ES-I3 (cell line): ENCODE measurements at regions not wholly inside any gene's neighbourhood (a gene's known extent, or its start where the extent isn't known, plus 50 kb on each side); places are given as distances from the start of the nearest gene placed in this dataset.
"Not testable (repeated sequence)": the region's sequence is repeated elsewhere in the genome, so short reads cannot be mapped to it uniquely, and the experiment has no call there.

Experiments
- H3K36me3 ChIP-seq: 2 replicates; pipeline ENCODE4 v1.6.1; 2013; ENCODE audit warnings: mild to moderate bottlenecking, low read length, control low read depth, moderate library complexity; ENCODE audit not compliant: insufficient read depth
- H3K4me1 ChIP-seq: 2 replicates; pipeline ENCODE4 v1.6.1; 2013; ENCODE audit warnings: mild to moderate bottlenecking, control low read depth, low read length; ENCODE audit not compliant: insufficient read depth
- H3K9ac ChIP-seq: 2 replicates; pipeline ENCODE4 v1.6.1; 2013; ENCODE audit warnings: low read depth, mild to moderate bottlenecking, low read length, moderate library complexity
- H3K9me3 ChIP-seq: 2 replicates; pipeline ENCODE4 v1.6.1; 2013; ENCODE audit warnings: mild to moderate bottlenecking, low read length, moderate library complexity; ENCODE audit not compliant: control insufficient read depth, insufficient read depth

DNA sequence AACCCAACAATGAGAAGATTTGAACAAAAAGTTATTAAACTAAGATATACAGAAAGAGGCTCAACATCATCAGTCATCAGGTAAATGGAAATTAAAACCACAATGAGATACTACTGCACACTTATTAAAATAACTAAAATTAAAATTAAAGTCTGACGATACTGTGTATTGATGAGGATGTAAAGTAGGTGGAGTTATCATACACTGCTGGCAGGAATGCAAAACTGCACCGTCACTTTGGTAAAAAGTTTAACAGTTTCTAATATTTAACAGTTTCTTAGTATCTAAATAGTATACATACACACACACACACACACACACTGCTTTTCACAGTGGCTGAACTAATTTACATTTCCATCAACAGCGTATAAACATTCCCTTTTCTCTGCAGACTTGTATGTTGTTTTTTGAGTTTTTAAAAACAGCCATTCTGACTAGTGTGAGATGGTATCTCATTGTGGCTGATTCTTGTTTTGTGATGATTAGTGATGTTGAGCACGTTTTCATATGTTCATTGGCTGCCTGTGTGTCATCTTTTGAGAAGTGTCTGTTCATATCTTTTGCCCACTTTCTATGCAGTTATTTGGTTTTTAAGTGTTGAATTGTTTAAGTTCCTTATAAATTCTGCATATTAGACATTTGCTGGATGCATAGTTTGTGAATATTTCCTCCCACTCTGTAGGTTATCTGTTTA, 726.9 kb upstream of the CHAC2 start:
- Histone ChIP-seq H3K9ac (no peak overlapping the region), H3K9me3 (no peaks in the 10 kb centered on the region), H3K4me1 (no peaks in the 10 kb centered on the region)

DNA sequence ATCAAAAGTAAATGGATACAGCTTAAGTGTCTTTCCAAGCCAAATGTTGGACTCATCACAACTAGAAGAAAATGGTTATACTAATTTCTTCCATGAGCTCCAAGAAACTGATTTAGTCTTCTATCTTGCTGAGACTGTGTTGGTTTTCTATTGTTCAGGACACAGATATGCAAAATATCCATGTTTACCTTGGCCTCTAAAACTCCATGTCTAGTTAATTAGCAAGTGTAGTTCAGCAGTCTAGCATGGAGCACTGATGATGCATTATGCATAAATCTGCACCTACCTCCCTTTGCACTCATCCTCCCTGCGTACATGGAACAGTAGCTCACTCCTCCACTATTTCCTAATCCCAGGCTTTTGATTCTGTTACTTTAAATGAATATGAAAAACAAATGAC, 731.4 kb upstream of the CHAC2 start:
- no peaks in the 10 kb centered on the region for H3K9me3 ChIP-seq
- H3K9ac ChIP-seq = no peak overlapping the region
- H3K36me3 ChIP-seq = no peaks in the 10 kb centered on the region
- peaks cover 6% of the 10 kb centered on the region; the same call in 1 of the 2 replicates for H3K4me1 ChIP-seq

More for the DNA sequence above, 726.9 kb upstream of the CHAC2 start:
- no peaks in the 10 kb centered on the region for H3K36me3 ChIP-seq

DNA sequence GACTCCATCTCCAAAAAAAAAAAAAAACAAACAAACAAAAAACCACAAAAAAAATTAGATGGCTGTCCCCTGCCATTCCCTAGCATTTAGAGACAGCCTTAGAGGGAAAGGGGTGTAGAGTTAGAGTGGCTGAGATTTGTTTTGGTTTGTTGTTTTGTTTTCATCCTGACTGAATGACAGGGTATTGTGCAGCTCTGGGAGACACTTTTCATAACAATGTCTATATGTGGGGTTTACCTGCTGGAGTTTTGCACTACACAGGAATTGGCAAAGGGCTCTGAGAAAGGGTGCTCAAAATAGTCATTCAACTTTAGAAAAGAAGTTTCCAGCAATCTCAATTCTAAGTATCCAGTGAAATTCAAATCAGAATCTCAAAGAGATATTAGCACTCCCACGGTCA, 732.5 kb upstream of the CHAC2 start:
- Histone ChIP-seq H3K36me3 (no peaks in the 10 kb centered on the region), H3K4me1 (peaks cover 6% of the 10 kb centered on the region; the same call in 1 of the 2 replicates), H3K9ac (no peak overlapping the region)

DNA sequence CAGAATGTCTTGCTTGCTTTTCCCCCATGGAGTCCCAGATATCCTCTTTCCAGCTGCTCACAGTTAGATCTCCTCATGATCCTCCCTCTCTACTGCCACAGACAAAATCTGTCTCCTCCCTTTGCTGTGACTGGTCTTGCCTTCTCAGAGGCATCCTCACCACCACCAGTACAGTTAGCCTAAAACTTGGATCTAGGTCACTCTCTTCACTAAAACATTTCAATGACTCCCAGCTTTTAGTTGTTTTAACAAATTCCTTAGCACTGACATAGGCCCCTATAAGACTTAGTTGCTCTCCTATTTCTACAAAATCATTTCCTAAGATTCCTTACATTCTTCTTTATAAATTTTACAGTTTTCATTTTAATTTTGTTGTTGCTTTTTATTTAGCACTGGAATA, 734.2 kb upstream of the CHAC2 start:
- no peaks in the 10 kb centered on the region for H3K36me3 ChIP-seq
- no peak overlapping the region for H3K9ac ChIP-seq
- H3K4me1 ChIP-seq = peaks cover 6% of the 10 kb centered on the region
- H3K9me3 ChIP-seq = no peaks in the 10 kb centered on the region

More for the DNA sequence above, 732.5 kb upstream of the CHAC2 start:
- no peaks in the 10 kb centered on the region for H3K9me3 ChIP-seq

DNA sequence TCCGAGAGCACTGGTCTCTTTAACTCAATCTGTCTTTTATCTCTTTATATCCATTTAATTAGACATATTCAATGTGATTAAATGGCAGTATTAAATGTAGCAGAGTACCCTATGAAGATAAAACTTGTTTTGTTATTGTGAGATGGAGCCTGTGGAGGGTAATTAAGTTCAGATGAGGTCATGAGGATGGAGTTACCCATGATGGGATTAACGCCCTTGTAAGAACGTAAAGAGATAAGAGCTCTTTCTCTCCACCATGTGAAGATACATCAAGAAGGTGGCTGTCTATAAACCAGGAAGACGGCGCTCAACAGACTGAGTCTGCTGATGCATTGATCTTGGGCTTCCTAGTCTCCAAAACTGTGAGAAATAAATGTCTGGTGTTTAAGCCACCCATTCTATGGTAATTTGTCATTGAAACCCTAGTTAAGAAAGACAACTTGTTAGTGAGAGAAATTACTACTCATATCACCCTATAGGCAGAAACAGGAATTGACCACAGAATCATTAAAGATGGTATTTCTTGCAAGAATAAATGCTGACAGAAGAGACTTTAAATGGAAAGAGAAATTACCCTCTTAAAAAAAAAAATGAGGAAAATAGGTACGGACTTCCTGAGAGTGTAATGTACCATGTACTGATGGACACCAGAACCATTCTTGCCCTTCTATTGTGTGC, 738.7 kb upstream of the CHAC2 start:
- no peaks in the 10 kb centered on the region for H3K9me3 ChIP-seq
- no peak overlapping the region for H3K9ac ChIP-seq
- H3K4me1 ChIP-seq = peaks cover 12% of the 10 kb centered on the region
- H3K36me3 ChIP-seq = no peaks in the 10 kb centered on the region

DNA sequence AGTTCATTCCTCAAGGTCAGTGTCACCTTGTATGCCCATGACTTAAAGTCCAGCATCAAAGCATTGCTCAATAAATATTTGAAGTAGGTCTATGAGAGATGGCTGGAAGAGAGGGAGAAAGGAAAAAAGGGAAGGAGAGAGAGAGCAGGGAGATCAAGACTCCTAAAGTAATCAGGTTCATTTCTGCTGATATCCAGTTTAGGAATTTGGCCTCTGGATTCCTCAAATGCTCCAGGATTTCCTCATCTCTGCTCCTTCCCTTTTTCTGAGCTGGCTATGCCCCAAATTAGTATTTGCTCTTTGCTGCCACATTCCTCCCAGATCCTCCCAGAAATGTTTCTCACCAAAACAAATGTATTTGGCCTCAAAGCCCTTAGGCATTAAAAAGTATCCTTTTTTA, 739.4 kb upstream of the CHAC2 start:
- Histone ChIP-seq H3K4me1 (peaks cover 7% of the 10 kb centered on the region), H3K9ac (no peak overlapping the region), H3K36me3 (no peaks in the 10 kb centered on the region), H3K9me3 (no peaks in the 10 kb centered on the region)

DNA sequence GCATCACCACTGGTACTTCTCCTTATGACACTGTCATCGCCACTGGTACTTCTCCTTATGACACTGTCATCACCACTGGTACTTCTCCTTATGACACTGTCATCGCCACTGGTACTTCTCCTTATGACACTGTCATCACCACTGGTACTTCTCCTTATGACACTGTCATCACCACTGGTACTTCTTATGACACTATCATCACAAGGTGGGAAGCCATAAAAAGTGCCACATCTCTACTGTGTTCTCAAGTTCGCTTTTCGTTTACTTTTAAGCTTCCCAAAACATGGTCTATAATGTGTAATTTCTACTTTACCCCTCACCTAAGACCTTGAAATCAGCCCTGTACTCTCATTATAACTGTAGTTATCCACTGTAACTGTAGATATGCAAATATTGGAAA, 745.4 kb upstream of the CHAC2 start:
- H3K4me1 ChIP-seq, H3K9me3 ChIP-seq, H3K36me3 ChIP-seq, H3K9ac ChIP-seq: not testable (repeated sequence)

DNA sequence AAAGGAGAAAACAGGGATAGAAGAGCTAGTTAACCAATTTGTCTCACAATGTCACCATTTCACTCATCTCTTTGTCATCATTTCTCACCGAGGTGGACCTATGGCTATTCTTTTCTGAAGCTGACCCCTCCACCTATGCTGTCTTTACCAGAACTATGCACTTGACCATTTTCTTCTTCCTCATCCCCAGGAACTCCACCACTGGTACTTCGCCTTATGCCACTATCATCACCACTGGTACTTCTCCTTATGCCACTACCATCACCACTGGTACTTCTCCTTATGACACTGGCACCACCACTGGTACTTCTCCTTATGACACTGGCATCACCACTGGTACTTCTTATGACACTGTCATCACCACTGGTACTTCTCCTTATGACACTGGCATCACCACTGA, 745.8 kb upstream of the CHAC2 start:
- H3K9ac ChIP-seq = no peak overlapping the region
- no peaks in the 10 kb centered on the region for H3K9me3 ChIP-seq
- no peaks in the 10 kb centered on the region for H3K36me3 ChIP-seq
- H3K4me1 ChIP-seq = no peaks in the 10 kb centered on the region

DNA sequence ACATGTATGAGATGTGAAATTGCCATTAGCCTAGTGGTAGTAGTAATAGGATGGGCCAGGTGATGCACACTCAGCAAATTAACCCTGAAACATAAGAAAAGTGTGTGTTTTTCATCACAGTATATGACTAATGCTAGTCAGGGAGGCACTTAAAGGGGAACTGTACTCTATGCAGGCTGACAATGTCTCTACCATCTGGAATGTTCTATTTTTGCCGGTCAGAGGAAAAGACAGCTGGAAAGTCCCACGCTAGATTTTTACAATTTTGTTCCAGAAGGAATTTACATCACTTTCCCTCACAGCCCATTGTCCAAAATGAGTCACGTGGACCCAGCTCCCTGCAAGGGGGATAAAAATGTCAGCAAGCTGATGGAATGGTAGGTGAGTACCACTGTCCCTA, 746.3 kb upstream of the CHAC2 start:
- no peaks in the 10 kb centered on the region for H3K36me3 ChIP-seq
- no peaks in the 10 kb centered on the region for H3K9me3 ChIP-seq
- no peaks in the 10 kb centered on the region for H3K4me1 ChIP-seq
- H3K9ac ChIP-seq = no peak overlapping the region

DNA sequence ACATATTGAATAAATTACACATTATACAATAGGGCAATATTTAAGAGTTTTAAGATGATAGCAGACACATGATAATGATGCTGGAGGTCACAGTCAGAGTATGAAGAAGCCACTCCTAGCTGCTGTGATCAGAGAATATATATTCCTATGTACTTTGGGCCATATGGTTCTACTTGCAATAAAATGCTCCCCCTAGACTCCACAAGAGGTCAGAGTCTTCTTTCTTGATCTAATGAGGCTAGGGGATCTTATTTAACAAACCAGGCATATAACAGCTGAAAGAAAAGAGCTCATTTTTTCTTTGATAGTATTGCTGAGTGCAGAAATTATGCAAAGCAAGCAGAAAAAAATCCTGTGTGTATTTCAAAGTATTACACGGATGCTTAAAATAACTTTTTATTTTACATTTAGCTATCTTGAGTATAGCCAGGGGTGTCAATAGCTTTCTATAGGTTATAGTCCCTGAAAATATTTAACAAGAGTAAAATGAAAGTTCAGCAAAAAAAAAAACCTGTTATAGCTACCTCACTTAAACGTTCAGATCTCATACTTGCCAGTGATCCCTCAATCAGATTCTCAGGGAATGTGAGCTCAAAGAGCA, 748.7 kb upstream of the CHAC2 start:
- H3K9ac ChIP-seq = no peak overlapping the region
- H3K9me3 ChIP-seq = no peaks in the 10 kb centered on the region
- H3K36me3 ChIP-seq = no peaks in the 10 kb centered on the region
- H3K4me1 ChIP-seq = no peaks in the 10 kb centered on the region

DNA sequence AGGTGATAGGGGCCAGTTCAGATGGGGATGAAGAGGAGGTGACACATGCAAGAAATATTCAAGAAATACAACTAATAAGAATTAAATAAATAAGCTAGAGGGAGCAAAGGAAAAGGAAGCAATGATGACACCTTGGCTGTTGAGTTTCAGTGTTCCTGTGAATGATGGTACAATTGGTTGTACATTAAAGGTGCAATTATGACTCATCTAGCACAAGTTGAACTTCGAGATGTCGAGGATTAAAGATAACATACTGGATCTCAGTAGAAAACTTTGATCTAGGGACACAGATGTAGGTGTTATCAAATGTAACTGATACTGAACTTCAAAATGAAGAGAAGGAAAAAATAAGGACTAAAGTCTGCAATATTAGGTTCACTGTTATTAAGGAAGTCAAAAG, 760.6 kb upstream of the CHAC2 start:
- no peaks in the 10 kb centered on the region for H3K36me3 ChIP-seq
- no peaks in the 10 kb centered on the region for H3K4me1 ChIP-seq
- H3K9ac ChIP-seq = no peak overlapping the region
- no peaks in the 10 kb centered on the region for H3K9me3 ChIP-seq

DNA sequence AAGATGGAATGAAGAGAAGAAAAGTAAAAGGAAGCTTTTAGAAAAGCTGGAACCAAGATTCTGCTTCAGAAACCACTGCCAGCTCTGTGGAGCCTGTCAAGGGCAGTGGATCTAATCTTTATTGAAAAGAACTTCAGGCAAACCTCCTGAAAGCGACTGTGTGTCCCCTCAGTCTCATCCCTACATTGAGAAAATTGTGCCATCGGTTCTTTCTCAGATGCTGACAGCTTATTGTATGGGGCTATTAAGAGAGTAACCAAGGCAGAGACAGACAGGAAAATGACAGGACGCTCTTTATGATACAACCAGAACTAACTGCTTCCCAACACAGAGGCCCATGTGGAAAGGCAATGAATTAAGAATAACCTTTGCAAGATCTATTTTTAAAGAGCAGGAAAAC, 763.2 kb upstream of the CHAC2 start:
- no peaks in the 10 kb centered on the region for H3K4me1 ChIP-seq
- H3K9me3 ChIP-seq = no peaks in the 10 kb centered on the region
- H3K9ac ChIP-seq = no peak overlapping the region
- no peaks in the 10 kb centered on the region for H3K36me3 ChIP-seq

DNA sequence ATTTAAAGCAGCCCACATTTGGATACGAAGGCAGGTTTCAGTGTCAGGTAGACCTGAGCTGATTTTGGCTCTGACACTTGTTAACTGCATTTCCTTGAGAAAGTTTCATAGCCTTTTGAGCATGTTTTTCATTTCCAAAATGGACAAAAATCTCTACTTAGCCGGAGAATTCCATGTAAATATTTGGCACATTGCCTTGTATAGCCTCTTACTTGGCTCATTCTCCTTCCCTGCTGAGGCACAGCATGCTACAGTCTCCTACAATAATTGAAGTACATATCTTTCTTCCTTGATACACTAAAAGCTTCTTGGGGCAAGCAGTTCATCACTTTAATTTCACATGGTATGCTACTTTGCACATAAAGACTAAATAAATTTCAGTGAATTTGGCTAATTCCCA, 772.2 kb upstream of the CHAC2 start:
- no peaks in the 10 kb centered on the region for H3K9me3 ChIP-seq
- H3K4me1 ChIP-seq = no peaks in the 10 kb centered on the region
- no peak overlapping the region for H3K9ac ChIP-seq
- no peaks in the 10 kb centered on the region for H3K36me3 ChIP-seq

DNA sequence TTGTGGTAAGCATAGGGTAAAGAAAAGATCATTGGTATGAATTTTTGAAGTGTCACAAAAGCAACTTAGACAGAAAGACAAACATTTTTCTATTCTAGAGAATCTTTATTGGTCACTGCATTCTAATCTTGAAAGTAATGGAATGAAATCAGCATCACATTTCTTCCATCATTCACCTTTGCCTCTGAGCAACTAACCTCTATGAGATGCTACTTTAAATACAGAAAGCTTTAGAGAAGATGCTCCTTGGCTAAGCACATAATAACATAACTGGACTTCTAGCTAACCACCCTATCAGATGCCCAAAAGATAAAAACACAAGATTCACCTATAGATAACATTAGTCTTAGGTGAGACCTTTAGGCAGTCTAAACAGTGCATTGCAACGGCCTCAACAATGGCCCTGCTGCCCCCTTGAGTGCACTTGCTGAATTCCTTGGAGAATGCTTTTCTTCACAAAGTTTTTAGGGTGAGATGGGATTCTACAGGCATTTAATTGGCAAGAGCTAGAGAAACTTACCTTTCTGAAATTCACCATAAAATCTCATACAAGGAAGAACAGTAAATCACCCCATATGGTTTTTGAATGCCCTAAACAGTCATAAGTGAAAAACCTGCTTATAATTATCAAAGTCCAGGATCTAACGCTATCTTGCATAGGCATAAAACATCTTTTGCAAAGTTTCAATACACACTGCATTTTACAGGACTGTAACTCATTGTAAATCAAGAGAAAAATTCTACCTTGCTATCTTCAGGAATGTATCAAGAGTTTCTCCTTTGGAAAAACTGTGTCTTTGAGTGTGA, 791.3 kb upstream of the CHAC2 start:
- Histone ChIP-seq H3K9me3 (no peaks in the 10 kb centered on the region), H3K9ac (no peak overlapping the region), H3K36me3 (no peaks in the 10 kb centered on the region), H3K4me1 (no peaks in the 10 kb centered on the region)
